A673 (cell line): ENCODE measurements at regions not wholly inside any gene's neighbourhood (a gene's known extent, or its start where the extent isn't known, plus 50 kb on each side); places are given as distances from the start of the nearest gene placed in this dataset.

ENCODE experiments used
- EZH2 ChIP-seq: fragments of 200-600 bp; sonication (generic); IDR thresholded peaks from 2 replicates; pipeline ENCODE4 v1.6.1; 2017; ENCODE audit warnings: borderline replicate concordance, low read depth, mild to moderate bottlenecking, mixed read lengths, antibody characterized with exemption, low read length; ENCODE audit not compliant: poor library complexity, severe bottlenecking
- TF ChIP-seq, protein P1 (sequence below): fragments of 300-800, 200-600 bp; sonication (generic); conservative IDR thresholded peaks from 2 replicates; pipeline ENCODE4 v1.5.1; 2017; ENCODE audit warnings: low read depth, mild to moderate bottlenecking, antibody characterized with exemption, low read length, moderate library complexity, mixed read lengths

DNA sequence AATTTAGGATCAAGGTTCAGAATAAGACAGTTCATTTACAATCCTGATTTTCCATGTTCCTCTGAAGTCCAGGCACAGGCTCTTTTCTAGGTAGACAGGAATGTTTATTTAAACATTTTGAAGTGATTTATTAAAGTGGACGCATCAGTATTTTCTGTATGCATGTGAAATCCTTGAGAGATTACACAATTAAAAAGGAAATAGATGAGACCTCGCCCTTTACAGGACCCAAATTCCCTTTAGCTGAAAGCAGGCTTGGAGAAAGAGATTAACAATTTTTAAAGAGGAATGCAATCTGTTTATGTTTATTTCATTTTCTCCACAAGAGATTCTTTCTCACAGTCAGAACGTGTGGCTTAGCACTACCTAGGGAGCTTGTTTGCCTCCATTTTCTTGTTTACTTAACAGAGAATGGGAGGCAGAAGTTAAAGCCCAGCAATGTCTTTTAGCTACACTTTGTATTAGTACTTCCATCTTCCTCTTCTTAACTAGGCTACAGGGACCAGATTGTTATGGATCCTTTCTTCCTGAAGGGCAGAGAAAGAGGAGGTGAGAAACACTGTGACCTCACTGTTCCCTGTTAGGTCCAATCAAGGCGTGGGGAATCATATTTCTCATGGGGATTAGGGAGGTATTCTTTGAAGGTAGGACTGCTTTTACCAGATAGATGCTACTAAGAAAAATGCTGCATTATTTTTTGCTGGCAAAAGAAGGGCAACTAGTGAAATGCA lies 416.0 kb downstream of the SH3GL2 start:
- TF ChIP-seq, protein P1, sequence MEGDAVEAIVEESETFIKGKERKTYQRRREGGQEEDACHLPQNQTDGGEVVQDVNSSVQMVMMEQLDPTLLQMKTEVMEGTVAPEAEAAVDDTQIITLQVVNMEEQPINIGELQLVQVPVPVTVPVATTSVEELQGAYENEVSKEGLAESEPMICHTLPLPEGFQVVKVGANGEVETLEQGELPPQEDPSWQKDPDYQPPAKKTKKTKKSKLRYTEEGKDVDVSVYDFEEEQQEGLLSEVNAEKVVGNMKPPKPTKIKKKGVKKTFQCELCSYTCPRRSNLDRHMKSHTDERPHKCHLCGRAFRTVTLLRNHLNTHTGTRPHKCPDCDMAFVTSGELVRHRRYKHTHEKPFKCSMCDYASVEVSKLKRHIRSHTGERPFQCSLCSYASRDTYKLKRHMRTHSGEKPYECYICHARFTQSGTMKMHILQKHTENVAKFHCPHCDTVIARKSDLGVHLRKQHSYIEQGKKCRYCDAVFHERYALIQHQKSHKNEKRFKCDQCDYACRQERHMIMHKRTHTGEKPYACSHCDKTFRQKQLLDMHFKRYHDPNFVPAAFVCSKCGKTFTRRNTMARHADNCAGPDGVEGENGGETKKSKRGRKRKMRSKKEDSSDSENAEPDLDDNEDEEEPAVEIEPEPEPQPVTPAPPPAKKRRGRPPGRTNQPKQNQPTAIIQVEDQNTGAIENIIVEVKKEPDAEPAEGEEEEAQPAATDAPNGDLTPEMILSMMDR, result no peak
- no peak for TF ChIP-seq EZH2
